Osteocyte (in vitro differentiated cells): ENCODE measurements at regions not wholly inside any gene's neighbourhood (a gene's known extent, or its start where the extent isn't known, plus 50 kb on each side); places are given as distances from the start of the nearest gene placed in this dataset.
A peak's percentile ranks its signal among the peaks of the same experiment; 100 is the strongest.

Experiments used
- DNase-seq: peaks from one replicate; pipeline ENCODE4 v3.0.0; 2021; ENCODE audit warnings: mixed read lengths; ENCODE audit not compliant: unreplicated experiment; ENCODE audit errors: extremely low spot score
- H3K27ac Mint-ChIP-seq: one replicate; pipeline ENCODE4 v1.8.0; 2021; ENCODE audit warnings: mild to moderate bottlenecking, mixed read lengths; ENCODE audit not compliant: unreplicated experiment
- H3K27me3 Mint-ChIP-seq: one replicate; pipeline ENCODE4 v1.8.0; 2021; ENCODE audit warnings: mixed read lengths; ENCODE audit not compliant: unreplicated experiment
- H3K36me3 Mint-ChIP-seq: one replicate; pipeline ENCODE4 v1.8.0; 2021; ENCODE audit warnings: mixed read lengths; ENCODE audit not compliant: unreplicated experiment
- H3K4me1 Mint-ChIP-seq: one replicate; pipeline ENCODE4 v1.8.0; 2021; ENCODE audit warnings: mixed read lengths; ENCODE audit not compliant: unreplicated experiment
- H3K4me3 Mint-ChIP-seq: one replicate; pipeline ENCODE4 v1.8.0; 2021; ENCODE audit warnings: mild to moderate bottlenecking, moderate library complexity, mixed read lengths; ENCODE audit not compliant: unreplicated experiment
- H3K9me3 Mint-ChIP-seq: one replicate; pipeline ENCODE4 v1.8.0; 2021; ENCODE audit warnings: mixed read lengths; ENCODE audit not compliant: unreplicated experiment
- TF ChIP-seq, protein P1 (sequence below): fragments of 200-600 bp; sonication (generic); IDR thresholded peaks from 2 replicates; pipeline ENCODE4 v1.5.0; 2021; ENCODE audit warnings: antibody characterized with exemption, mild to moderate bottlenecking, moderate library complexity

GRCh38 chr17:71464751-71465150, 656.1 kb upstream of the SOX9 start:
- H3K4me1 Mint-ChIP-seq: peaks cover 6% of the 10 kb centered on the region
- no peak overlapping the region for H3K4me3 Mint-ChIP-seq
- H3K27ac Mint-ChIP-seq: no peak overlapping the region
- H3K36me3 Mint-ChIP-seq: no peaks in the 10 kb centered on the region
- no peak for DNase-seq
- TF ChIP-seq, protein P1, sequence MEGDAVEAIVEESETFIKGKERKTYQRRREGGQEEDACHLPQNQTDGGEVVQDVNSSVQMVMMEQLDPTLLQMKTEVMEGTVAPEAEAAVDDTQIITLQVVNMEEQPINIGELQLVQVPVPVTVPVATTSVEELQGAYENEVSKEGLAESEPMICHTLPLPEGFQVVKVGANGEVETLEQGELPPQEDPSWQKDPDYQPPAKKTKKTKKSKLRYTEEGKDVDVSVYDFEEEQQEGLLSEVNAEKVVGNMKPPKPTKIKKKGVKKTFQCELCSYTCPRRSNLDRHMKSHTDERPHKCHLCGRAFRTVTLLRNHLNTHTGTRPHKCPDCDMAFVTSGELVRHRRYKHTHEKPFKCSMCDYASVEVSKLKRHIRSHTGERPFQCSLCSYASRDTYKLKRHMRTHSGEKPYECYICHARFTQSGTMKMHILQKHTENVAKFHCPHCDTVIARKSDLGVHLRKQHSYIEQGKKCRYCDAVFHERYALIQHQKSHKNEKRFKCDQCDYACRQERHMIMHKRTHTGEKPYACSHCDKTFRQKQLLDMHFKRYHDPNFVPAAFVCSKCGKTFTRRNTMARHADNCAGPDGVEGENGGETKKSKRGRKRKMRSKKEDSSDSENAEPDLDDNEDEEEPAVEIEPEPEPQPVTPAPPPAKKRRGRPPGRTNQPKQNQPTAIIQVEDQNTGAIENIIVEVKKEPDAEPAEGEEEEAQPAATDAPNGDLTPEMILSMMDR: no peak
- no peaks in the 10 kb centered on the region for H3K27me3 Mint-ChIP-seq
- no peaks in the 10 kb centered on the region for H3K9me3 Mint-ChIP-seq

- no peak overlapping the region for H3K27ac Mint-ChIP-seq
- H3K9me3 Mint-ChIP-seq: no peaks in the 10 kb centered on the region
- DNase-seq: no peak
- TF ChIP-seq, protein P1: no peak
- H3K27me3 Mint-ChIP-seq: peaks cover 2% of the 10 kb centered on the region
- H3K4me1 Mint-ChIP-seq: peaks cover 4% of the 10 kb centered on the region
- no peaks in the 10 kb centered on the region for H3K36me3 Mint-ChIP-seq
- H3K4me3 Mint-ChIP-seq: no peak overlapping the region
These were observed 653.1 kb upstream of the SOX9 start for GRCh38 chr17:71467719-71468118.

- peaks cover 2% of the 10 kb centered on the region for H3K36me3 Mint-ChIP-seq
- DNase-seq: no peak
- no peaks in the 10 kb centered on the region for H3K9me3 Mint-ChIP-seq
- no peak overlapping the region for H3K4me3 Mint-ChIP-seq
- peaks cover 6% of the 10 kb centered on the region for H3K27me3 Mint-ChIP-seq
- H3K4me1 Mint-ChIP-seq: peaks cover 2% of the 10 kb centered on the region
- TF ChIP-seq, protein P1: no peak
- no peak overlapping the region for H3K27ac Mint-ChIP-seq
These were observed 650.8 kb upstream of the SOX9 start for GRCh38 chr17:71470062-71470461.

GRCh38 chr17:71472809-71473789, 647.7 kb upstream of the SOX9 start:
- Mint-ChIP-seq H3K27ac (no peak overlapping the region), H3K4me3 (no peak overlapping the region), H3K9me3 (no peaks in the 10 kb centered on the region), H3K36me3 (peaks cover 2% of the 10 kb centered on the region), H3K4me1 (peaks cover 2% of the 10 kb centered on the region), H3K27me3 (peaks cover 6% of the 10 kb centered on the region)
- no peak for DNase-seq
- TF ChIP-seq, protein P1: peak; percentile 83

GRCh38 chr17:71477356-71477755, 643.5 kb upstream of the SOX9 start:
- H3K9me3 Mint-ChIP-seq: no peaks in the 10 kb centered on the region
- peaks cover 2% of the 10 kb centered on the region for H3K4me1 Mint-ChIP-seq
- H3K27me3 Mint-ChIP-seq: peaks cover 6% of the 10 kb centered on the region
- H3K4me3 Mint-ChIP-seq: no peak overlapping the region
- no peak for DNase-seq
- no peak overlapping the region for H3K27ac Mint-ChIP-seq
- TF ChIP-seq, protein P1: no peak
- H3K36me3 Mint-ChIP-seq: peaks cover 2% of the 10 kb centered on the region
